Heart left ventricle (tissue), 13 donors: ENCODE measurements at regions not wholly inside any gene's neighbourhood (a gene's known extent, or its start where the extent isn't known, plus 50 kb on each side); places are given as distances from the start of the nearest gene placed in this dataset.

Source experiments
- CTCF ChIP-seq, 12 donors: fragments of 200-600 bp; sonication (generic) in 4 of 12; IDR thresholded peaks; one replicate each; pipeline versions ENCODE4 v1.5.0 to v1.8.0; 2018 to 2022; ENCODE audit warnings: antibody characterized with exemption in 12 of 12, mild to moderate bottlenecking in 5 of 12
- POLR2A ChIP-seq, 2 donors: fragments of 450-650 bp; IDR thresholded peaks; one replicate each; pipeline ENCODE4 v1.6.1; 2017; ENCODE audit warnings: antibody characterized with exemption in 2 of 2, mild to moderate bottlenecking in 2 of 2, moderate library complexity in 2 of 2
- donor health status: ischemic (EF 13 %, LVEDD 7.1; RV severe dilation, severe dysfunction).
- donor health status: DM: no; HTN: yes; CAD: no.
- donor health status: DM: no; HTN: no; CAD: no.
- donor health status: ischemic (EF 25% LVEDD 6.9; RV normal size, moderate dysfunction).
- donor health status: ischemic (EF 25% LVEDD 5.7; RV mildly dilated, moderate dysfunction).
- donor health status: ischemic (EF 35%, LVEDD 5.7; RV mildly dilated, moderate dysfunction).
- donor health status: nonischemic (EF 11% LVEDD 7.7; RV severe dilation, severe dysfunction).
- donor health status: DM: yes; HTN: yes; CAD: no.
- donor health status: PGD.
- donor health status: ischemic (EF 29% LVEDD 5.4; RV normal size, mild dysfunction).
- donor health status: nonischemic (EF 23%, LVEDD 6.1; RV moderate dilation, normal function).

GRCh38 chr6:96276856-96277255 lies 244.8 kb upstream of the UFL1 start:
- TF ChIP-seq CTCF (IDR thresholded peaks at IDR 0.05) (no peak), POLR2A (IDR thresholded peaks at IDR 0.05) (no peak)
